Caco-2 (cell line): ENCODE measurements at regions not wholly inside any gene's neighbourhood (a gene's known extent, or its start where the extent isn't known, plus 50 kb on each side); places are given as distances from the start of the nearest gene placed in this dataset.

Source experiments
- BruUV-seq: library from RNA; stranded (reverse); fragments of 400-500 nt; replicated peaks from 2 replicates; lab custom pipeline; 2021; lab: Mats Ljungman, UMichigan
- CTCF ChIA-PET: fragments of 300-600 bp; sonication (Branson Sonifier 250); formaldehyde crosslinking; loops from one replicate; lab custom pipeline; 2022; ENCODE audit warnings: antibody characterized with exemption; lab: Charles Lee
- POLR2A ChIA-PET: fragments of 300-600 bp; sonication (Branson Sonifier 250); formaldehyde crosslinking; loops from one replicate; lab custom pipeline; 2022; ENCODE audit warnings: antibody characterized with exemption; lab: Charles Lee
- DNase-seq, 2 experiments: peaks; one replicate each; pipeline versions ENCODE4 v3.0.0 to v3.0.0-alpha.2; 2020 to 2022
- H3K27me3 ChIP-seq: replicated peaks from 2 replicates; pipeline ENCODE4 v1.6.0; 2011; ENCODE audit warnings: low read length; ENCODE audit not compliant: control insufficient read depth, insufficient read depth
- H3K36me3 ChIP-seq: 2 replicates; pipeline ENCODE4 v1.5.1; 2011; ENCODE audit warnings: low read length; ENCODE audit not compliant: control insufficient read depth, insufficient read depth
- H3K4me1 ChIP-seq: fragments of 250-450 bp; sonication (Bioruptor Pico); 2 replicates; pipeline ENCODE4 v1.5.1; 2020; ENCODE audit warnings: mild to moderate bottlenecking
- H3K4me3 ChIP-seq: 2 replicates; pipeline ENCODE4 v1.5.1; 2011; ENCODE audit warnings: low read depth, mild to moderate bottlenecking, control low read depth, low read length
- H3K9me3 ChIP-seq: fragments of 250-450 bp; sonication (Bioruptor Pico); 2 replicates; pipeline ENCODE4 v1.5.1; 2020; ENCODE audit warnings: mild to moderate bottlenecking, moderate library complexity
- H3K27ac Mint-ChIP-seq: one replicate; pipeline ENCODE4 v1.8.0; 2022; ENCODE audit warnings: mixed read lengths; ENCODE audit not compliant: unreplicated experiment
- H3K27me3 Mint-ChIP-seq: one replicate; pipeline ENCODE4 v1.8.0; 2022; ENCODE audit warnings: mixed read lengths; ENCODE audit not compliant: insufficient read depth, unreplicated experiment
- H3K36me3 Mint-ChIP-seq: one replicate; pipeline ENCODE4 v1.8.0; 2022; ENCODE audit warnings: mild to moderate bottlenecking, mixed read lengths; ENCODE audit not compliant: insufficient read depth, unreplicated experiment
- H3K4me1 Mint-ChIP-seq: one replicate; pipeline ENCODE4 v1.8.0; 2022; ENCODE audit warnings: low read depth, mixed read lengths; ENCODE audit not compliant: unreplicated experiment
- H3K4me3 Mint-ChIP-seq: one replicate; pipeline ENCODE4 v1.8.0; 2022; ENCODE audit warnings: mild to moderate bottlenecking, moderate library complexity, mixed read lengths; ENCODE audit not compliant: unreplicated experiment
- H3K9me3 Mint-ChIP-seq: one replicate; pipeline ENCODE4 v1.8.0; 2022; ENCODE audit warnings: mixed read lengths; ENCODE audit not compliant: unreplicated experiment
- CTCF ChIP-seq, 2 experiments: fragments of 200-600 bp in 1 of 2; IDR thresholded peaks; 1 replicate in 1 of 2; 2 replicates in 1 of 2; pipeline versions ENCODE4 v1.5.1 to v1.8.0; 2011 to 2022; ENCODE audit warnings: antibody characterized with exemption in 1 of 2, control low read depth in 1 of 2, inconsistent platforms in 1 of 2, low read depth in 1 of 2, low read length in 1 of 2, mild to moderate bottlenecking in 1 of 2, moderate library complexity in 1 of 2; ENCODE audit not compliant: insufficient read depth in 1 of 2, severe bottlenecking in 1 of 2, unreplicated experiment in 1 of 2
- intact Hi-C: fragments of 100-400 bp; cut with micrococcal nuclease; formaldehyde crosslinking; loops from one replicate; pipeline ENCODE4 v1.10.0; 2022; ENCODE audit not compliant: unreplicated experiment

GRCh38 chr2:226580403-226580802 lies 219.2 kb downstream of the IRS1 start:
- TF ChIP-seq CTCF (IDR thresholded peaks at IDR 0.05; ENCODE audit: insufficient read depth in 1 of 2, low read depth in 1 of 2, low read length in 1 of 2, severe bottlenecking in 1 of 2, unreplicated experiment in 1 of 2) = no peak
- no peak overlapping the region for H3K27ac Mint-ChIP-seq
- ChIA-PET POLR2A (no interaction called here), CTCF (no interaction called here)
- Histone ChIP-seq H3K36me3 (no peaks in the 10 kb centered on the region), H3K9me3 (peaks cover 5% of the 10 kb centered on the region; the same call in 1 of the 2 replicates), H3K4me3 (no peak overlapping the region), H3K4me1 (peaks cover 33% of the 10 kb centered on the region), H3K27me3 (no peaks in the 10 kb centered on the region)
- no peaks in the 10 kb centered on the region for H3K36me3 Mint-ChIP-seq
- no peak overlapping the region for H3K4me3 Mint-ChIP-seq
- intact Hi-C loops = no loop called here
- no peaks in the 10 kb centered on the region for H3K27me3 Mint-ChIP-seq
- no TSS peak for BruUV-seq
- peaks cover 21% of the 10 kb centered on the region for H3K4me1 Mint-ChIP-seq
- DNase-seq = no peak
- H3K9me3 Mint-ChIP-seq = peaks cover 16% of the 10 kb centered on the region

- Mint-ChIP-seq H3K9me3 (peaks cover 16% of the 10 kb centered on the region), H3K4me3 (no peak overlapping the region), H3K27ac (no peak overlapping the region), H3K27me3 (no peaks in the 10 kb centered on the region), H3K4me1 (peaks cover 21% of the 10 kb centered on the region), H3K36me3 (no peaks in the 10 kb centered on the region)
- intact Hi-C loops = no loop called here
- Histone ChIP-seq H3K9me3 (peaks cover 5% of the 10 kb centered on the region; the same call in 1 of the 2 replicates), H3K4me3 (no peak overlapping the region), H3K4me1 (peaks cover 33% of the 10 kb centered on the region), H3K27me3 (no peaks in the 10 kb centered on the region), H3K36me3 (no peaks in the 10 kb centered on the region)
- ChIA-PET POLR2A (no interaction called here), CTCF (no interaction called here)
- DNase-seq = no peak
- no peak for TF ChIP-seq CTCF (IDR thresholded peaks at IDR 0.05; ENCODE audit: insufficient read depth in 1 of 2, low read depth in 1 of 2, low read length in 1 of 2, severe bottlenecking in 1 of 2, unreplicated experiment in 1 of 2)
- BruUV-seq = no TSS peak
Observed at GRCh38 chr2:226579519-226579918, 220.1 kb downstream of the IRS1 start.

- no peak overlapping the region for H3K27ac Mint-ChIP-seq
- Histone ChIP-seq H3K36me3 (no peaks in the 10 kb centered on the region), H3K4me3 (no peak overlapping the region), H3K9me3 (peaks cover 5% of the 10 kb centered on the region; the same call in 1 of the 2 replicates), H3K27me3 (no peaks in the 10 kb centered on the region), H3K4me1 (peaks cover 27% of the 10 kb centered on the region)
- TF ChIP-seq CTCF (IDR thresholded peaks at IDR 0.05; ENCODE audit: insufficient read depth in 1 of 2, low read depth in 1 of 2, low read length in 1 of 2, severe bottlenecking in 1 of 2, unreplicated experiment in 1 of 2) = no peak
- no TSS peak for BruUV-seq
- H3K9me3 Mint-ChIP-seq = peaks cover 16% of the 10 kb centered on the region
- no peaks in the 10 kb centered on the region for H3K27me3 Mint-ChIP-seq
- POLR2A ChIA-PET = no interaction called here
- H3K36me3 Mint-ChIP-seq = no peaks in the 10 kb centered on the region
- no peak overlapping the region for H3K4me3 Mint-ChIP-seq
- no peak for DNase-seq
- peaks cover 21% of the 10 kb centered on the region for H3K4me1 Mint-ChIP-seq
- CTCF ChIA-PET = no interaction called here
- intact Hi-C loops = no loop called here
Observed at GRCh38 chr2:226578879-226579278, 220.7 kb downstream of the IRS1 start.
